Neuronal stem cell (in vitro differentiated cells): ENCODE measurements at regions not wholly inside any gene's neighbourhood (a gene's known extent, or its start where the extent isn't known, plus 50 kb on each side); places are given as distances from the start of the nearest gene placed in this dataset.

Experiments used
- DNase-seq: peaks from one replicate; pipeline ENCODE4 v3.0.0-alpha.2; 2013; ENCODE audit warnings: low spot score
- H2AFZ ChIP-seq: one replicate; pipeline ENCODE4 v1.6.1; 2013; ENCODE audit warnings: mild to moderate bottlenecking, low read length, inconsistent platforms
- H2AK5ac ChIP-seq: 2 replicates; pipeline ENCODE4 v1.6.1; 2013; ENCODE audit warnings: low read depth, mild to moderate bottlenecking, inconsistent platforms, low read length, moderate library complexity, mixed read lengths
- H2BK120ac ChIP-seq: 2 replicates; pipeline ENCODE4 v1.6.1; 2013; ENCODE audit warnings: low read depth, mild to moderate bottlenecking, inconsistent platforms, low read length, moderate library complexity, mixed read lengths
- H2BK12ac ChIP-seq: one replicate; pipeline ENCODE4 v1.6.1; 2013; ENCODE audit warnings: low read length, inconsistent platforms
- H2BK15ac ChIP-seq: 2 replicates; pipeline ENCODE4 v1.6.1; 2013; ENCODE audit warnings: mild to moderate bottlenecking, low read length, inconsistent platforms, mixed read lengths
- H2BK5ac ChIP-seq: one replicate; pipeline ENCODE4 v1.6.1; 2013; ENCODE audit warnings: inconsistent platforms, mild to moderate bottlenecking, low read length, moderate library complexity
- H3K14ac ChIP-seq: one replicate; pipeline ENCODE4 v1.6.1; 2013; ENCODE audit warnings: low read length, inconsistent platforms
- H3K18ac ChIP-seq: 2 replicates; pipeline ENCODE4 v1.6.1; 2013; ENCODE audit warnings: low read length, inconsistent platforms
- H3K23ac ChIP-seq: 2 replicates; pipeline ENCODE4 v1.6.1; 2013; ENCODE audit warnings: low read depth, mild to moderate bottlenecking, mixed read lengths, low read length, inconsistent platforms; ENCODE audit not compliant: poor library complexity
- H3K27ac ChIP-seq: replicated peaks from 3 replicates; pipeline ENCODE4 v1.5.1; 2013; ENCODE audit warnings: low read length, inconsistent platforms
- H3K27me3 ChIP-seq, 3 experiments: 2 replicates each; pipeline ENCODE4 v1.6.1; 2013; ENCODE audit warnings: low read length in 3 of 3, mild to moderate bottlenecking in 2 of 3, inconsistent platforms in 1 of 3, low read depth in 1 of 3, mixed read lengths in 1 of 3, moderate library complexity in 1 of 3; ENCODE audit not compliant: control insufficient read depth in 3 of 3, insufficient read depth in 3 of 3
- H3K36me3 ChIP-seq, 2 donors: replicated peaks in 1 of 2; 2 replicates each; pipeline ENCODE4 v1.6.1; 2013; ENCODE audit warnings: low read length in 2 of 2; ENCODE audit not compliant: control insufficient read depth in 2 of 2, insufficient read depth in 2 of 2
- H3K4ac ChIP-seq: 2 replicates; pipeline ENCODE4 v1.6.1; 2013; ENCODE audit warnings: inconsistent platforms, mild to moderate bottlenecking, low read length, moderate library complexity
- H3K4me1 ChIP-seq, 2 donors: 1 replicate in 1 of 2; 2 replicates in 1 of 2; pipeline ENCODE4 v1.6.1; 2013; ENCODE audit warnings: low read length in 2 of 2, low read depth in 1 of 2; ENCODE audit not compliant: control insufficient read depth in 2 of 2, insufficient read depth in 1 of 2
- H3K4me2 ChIP-seq: one replicate; pipeline ENCODE4 v1.6.1; 2013; ENCODE audit warnings: mild to moderate bottlenecking, low read length, inconsistent platforms; ENCODE audit not compliant: insufficient read depth, poor library complexity, severe bottlenecking
- H3K4me3 ChIP-seq, 2 donors: 2 replicates each; pipeline ENCODE4 v1.5.1; 2013; ENCODE audit warnings: low read length in 2 of 2, mild to moderate bottlenecking in 2 of 2, inconsistent platforms in 1 of 2, moderate library complexity in 1 of 2
- H3K79me1 ChIP-seq: one replicate; pipeline ENCODE4 v1.6.1; 2013; ENCODE audit warnings: low read depth, mild to moderate bottlenecking, inconsistent platforms, low read length, moderate library complexity
- H3K9ac ChIP-seq: one replicate; pipeline ENCODE4 v1.6.1; 2013; ENCODE audit warnings: mild to moderate bottlenecking, low read depth, low read length, inconsistent platforms; ENCODE audit not compliant: poor library complexity
- H3K9me3 ChIP-seq, 2 donors: replicated peaks in 1 of 2; 2 replicates each; pipeline versions ENCODE3 to v1.6.1; 2013; ENCODE audit warnings: low read length in 2 of 2, mild to moderate bottlenecking in 2 of 2, inconsistent platforms in 1 of 2, low read depth in 1 of 2, mixed read lengths in 1 of 2, moderate library complexity in 1 of 2; ENCODE audit not compliant: control insufficient read depth in 2 of 2, insufficient read depth in 1 of 2
- H4K8ac ChIP-seq: one replicate; pipeline ENCODE4 v1.6.1; 2013; ENCODE audit warnings: low read depth, mild to moderate bottlenecking, inconsistent platforms, low read length, moderate library complexity
- H4K91ac ChIP-seq: one replicate; pipeline ENCODE4 v1.6.1; 2013; ENCODE audit warnings: low read length, low read depth, mild to moderate bottlenecking, inconsistent platforms; ENCODE audit not compliant: poor library complexity
- WGBS, 2 donors: extraction: QIAGEN DNeasy Blood & Tissue Kit; methylation state at CpG; one replicate each; pipeline ENCODE4 v1.1.7; 2013; ENCODE audit warnings: missing lambda C conversion rate in 2 of 2, mixed read lengths in 1 of 2; ENCODE audit not compliant: insufficient read length in 2 of 2, insufficient replicate concordance in 1 of 2; ENCODE audit errors: extremely low coverage in 2 of 2; 5-methylcytosine and 5-hydroxymethylcytosine counted together

DNA sequence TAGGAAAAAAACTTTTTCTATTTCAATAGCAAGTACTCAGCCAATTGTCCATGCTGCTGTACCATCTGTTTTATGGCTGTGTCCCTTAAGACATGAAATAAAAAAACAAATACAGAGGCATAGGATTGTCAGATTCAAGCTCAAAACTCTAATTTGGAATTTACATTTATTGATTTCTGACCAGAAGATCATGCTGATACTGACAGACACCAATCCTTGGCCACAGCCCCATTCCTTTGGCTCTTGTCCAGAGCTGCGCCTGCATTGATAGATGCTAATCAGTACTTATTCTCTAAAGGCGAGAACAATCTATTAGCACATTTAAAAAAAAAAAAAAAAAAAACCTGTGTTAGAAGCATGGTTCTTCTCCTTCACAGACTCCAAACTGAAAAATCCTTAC, 384.6 kb downstream of the TMEM232 start:
- H3K23ac ChIP-seq = no peak overlapping the region
- no peak overlapping the region for H3K18ac ChIP-seq
- no CpG with 5 or more reads among the region's 2 CpGs for WGBS, 2 donors
- no peak overlapping the region for H3K4ac ChIP-seq
- H3K9me3 ChIP-seq = no peaks in the 10 kb centered on the region
- no peak overlapping the region for H2BK12ac ChIP-seq
- no peak overlapping the region for H2BK120ac ChIP-seq
- H3K14ac ChIP-seq = no peak overlapping the region
- no peaks in the 10 kb centered on the region for H3K79me1 ChIP-seq
- no peak overlapping the region for H3K4me3 ChIP-seq
- H3K4me1 ChIP-seq = no peaks in the 10 kb centered on the region
- no peak overlapping the region for H2BK5ac ChIP-seq
- no peaks in the 10 kb centered on the region for H3K36me3 ChIP-seq
- no peak overlapping the region for H4K91ac ChIP-seq
- no peak overlapping the region for H2AK5ac ChIP-seq
- H3K9ac ChIP-seq = no peak overlapping the region
- no peak overlapping the region for H3K4me2 ChIP-seq
- H3K27me3 ChIP-seq = no peaks in the 10 kb centered on the region
- no peak overlapping the region for H2BK15ac ChIP-seq
- no peak overlapping the region for H2AFZ ChIP-seq
- H4K8ac ChIP-seq = no peak overlapping the region
- DNase-seq = no peak
- H3K27ac ChIP-seq = no peak overlapping the region

GRCh38 chr5:110342683-110343082, 383.8 kb downstream of the TMEM232 start:
- Histone ChIP-seq H3K4ac (no peak overlapping the region), H3K4me1 (no peaks in the 10 kb centered on the region), H3K79me1 (no peaks in the 10 kb centered on the region), H4K91ac (no peak overlapping the region), H2AK5ac (no peak overlapping the region), H2AFZ (no peak overlapping the region), H3K14ac (no peak overlapping the region), H2BK12ac (no peak overlapping the region), H3K9ac (no peak overlapping the region), H3K18ac (no peak overlapping the region), H2BK15ac (no peak overlapping the region), H3K36me3 (no peaks in the 10 kb centered on the region), H3K4me2 (no peak overlapping the region), H3K23ac (no peak overlapping the region), H2BK120ac (no peak overlapping the region), H4K8ac (no peak overlapping the region), H2BK5ac (no peak overlapping the region), H3K9me3 (no peaks in the 10 kb centered on the region), H3K27ac (no peak overlapping the region), H3K27me3 (no peaks in the 10 kb centered on the region), H3K4me3 (no peak overlapping the region)
- DNase-seq = no peak
- no CpG with 5 or more reads among the region's 1 CpG for WGBS, 2 donors

- no peak overlapping the region for H3K23ac ChIP-seq
- H3K4me3 ChIP-seq = no peak overlapping the region
- no peaks in the 10 kb centered on the region for H3K27me3 ChIP-seq
- H3K79me1 ChIP-seq = no peaks in the 10 kb centered on the region
- H3K9me3 ChIP-seq = no peaks in the 10 kb centered on the region
- H2BK5ac ChIP-seq = no peak overlapping the region
- H3K4ac ChIP-seq = no peak overlapping the region
- no CpG with 5 or more reads among the region's 1 CpG for WGBS, 2 donors
- no peak overlapping the region for H3K14ac ChIP-seq
- no peak overlapping the region for H3K9ac ChIP-seq
- no peak overlapping the region for H2AFZ ChIP-seq
- DNase-seq = no peak
- H2BK15ac ChIP-seq = no peak overlapping the region
- H2AK5ac ChIP-seq = no peak overlapping the region
- no peak overlapping the region for H2BK120ac ChIP-seq
- no peak overlapping the region for H3K18ac ChIP-seq
- H3K4me1 ChIP-seq = no peaks in the 10 kb centered on the region
- no peaks in the 10 kb centered on the region for H3K36me3 ChIP-seq
- H4K91ac ChIP-seq = no peak overlapping the region
- no peak overlapping the region for H2BK12ac ChIP-seq
- no peak overlapping the region for H3K4me2 ChIP-seq
- H4K8ac ChIP-seq = no peak overlapping the region
- H3K27ac ChIP-seq = no peak overlapping the region
Observed at GRCh38 chr5:110343616-110344015, 382.9 kb downstream of the TMEM232 start.

GRCh38 chr5:110345623-110346022, 380.8 kb downstream of the TMEM232 start:
- Histone ChIP-seq H3K18ac (no peak overlapping the region), H3K9me3 (no peaks in the 10 kb centered on the region), H3K4me2 (no peak overlapping the region), H4K8ac (no peak overlapping the region), H3K79me1 (no peaks in the 10 kb centered on the region), H3K4ac (no peak overlapping the region), H2BK12ac (no peak overlapping the region), H3K27me3 (no peaks in the 10 kb centered on the region), H2AK5ac (no peak overlapping the region), H3K36me3 (no peaks in the 10 kb centered on the region), H2BK120ac (no peak overlapping the region), H2AFZ (no peak overlapping the region), H3K4me3 (no peak overlapping the region), H3K9ac (no peak overlapping the region), H3K27ac (no peak overlapping the region), H3K4me1 (no peaks in the 10 kb centered on the region), H3K23ac (no peak overlapping the region), H4K91ac (no peak overlapping the region), H3K14ac (no peak overlapping the region), H2BK5ac (no peak overlapping the region), H2BK15ac (no peak overlapping the region)
- no peak for DNase-seq
